HG02798 (cell line): ENCODE measurements at regions not wholly inside any gene's neighbourhood (a gene's known extent, or its start where the extent isn't known, plus 50 kb on each side); places are given as distances from the start of the nearest gene placed in this dataset.
"Not testable (repeated sequence)": the region's sequence is repeated elsewhere in the genome, so short reads cannot be mapped to it uniquely, and the experiment has no call there.

Experiments
- ATAC-seq: cut with Tn5 transposase; IDR thresholded peaks from one replicate; pipeline ENCODE4 v1.9.1; 2021; ENCODE audit warnings: mild to moderate bottlenecking; ENCODE audit not compliant: unreplicated experiment, poor library complexity

DNA sequence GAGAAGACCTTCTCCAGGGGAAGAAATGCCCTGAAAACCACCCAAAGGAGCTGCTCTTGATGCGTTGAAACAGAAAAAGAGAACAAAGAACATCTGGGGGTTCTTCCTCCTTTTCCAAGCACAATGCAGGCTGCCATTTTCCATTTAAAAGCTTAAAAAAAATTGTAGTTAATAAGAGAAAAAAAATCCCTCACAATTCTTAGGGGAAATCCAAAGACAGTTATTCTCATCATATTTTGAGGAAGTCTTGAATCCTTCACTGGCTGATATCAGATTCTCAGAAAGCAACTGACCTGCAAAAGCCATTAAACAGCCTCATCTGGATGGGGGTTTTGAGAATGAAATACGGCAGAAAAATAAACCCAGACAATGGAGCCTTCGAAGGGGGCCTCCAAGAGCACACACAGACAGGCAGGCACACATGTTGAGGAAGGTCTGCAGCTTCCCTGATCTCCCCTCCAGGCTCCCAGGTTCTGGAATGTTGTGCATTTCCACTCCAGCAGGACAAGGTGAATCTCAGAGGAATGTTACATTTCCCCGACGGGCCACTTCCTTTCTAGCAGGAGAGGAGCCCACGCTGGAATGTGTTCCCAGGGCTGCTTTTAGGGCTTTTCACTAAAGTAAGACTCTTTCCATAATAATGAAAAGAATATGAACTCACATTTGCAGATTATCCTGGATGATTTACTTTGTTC is 159.4 kb upstream of the S1PR3 start:
- no peak for ATAC-seq

DNA sequence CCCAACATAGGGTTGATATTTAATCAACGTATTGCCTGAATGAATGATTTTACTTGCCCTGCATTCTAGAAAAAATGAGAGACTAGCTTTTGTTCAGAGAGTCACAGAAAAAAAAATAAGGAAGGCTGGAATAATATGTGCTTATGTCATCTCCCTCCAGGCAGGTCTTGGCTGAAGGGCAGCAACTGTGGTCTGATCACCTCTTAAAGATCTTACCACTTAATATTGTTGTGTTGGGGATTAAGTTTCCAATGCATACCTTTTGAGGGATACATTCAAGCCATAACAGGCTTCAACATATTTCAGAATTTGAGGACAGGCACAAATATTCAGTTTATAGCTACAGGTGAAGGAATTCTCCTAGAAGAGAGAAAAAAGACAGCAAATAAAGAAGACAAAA is 157.3 kb upstream of the S1PR3 start:
- ATAC-seq = no peak

DNA sequence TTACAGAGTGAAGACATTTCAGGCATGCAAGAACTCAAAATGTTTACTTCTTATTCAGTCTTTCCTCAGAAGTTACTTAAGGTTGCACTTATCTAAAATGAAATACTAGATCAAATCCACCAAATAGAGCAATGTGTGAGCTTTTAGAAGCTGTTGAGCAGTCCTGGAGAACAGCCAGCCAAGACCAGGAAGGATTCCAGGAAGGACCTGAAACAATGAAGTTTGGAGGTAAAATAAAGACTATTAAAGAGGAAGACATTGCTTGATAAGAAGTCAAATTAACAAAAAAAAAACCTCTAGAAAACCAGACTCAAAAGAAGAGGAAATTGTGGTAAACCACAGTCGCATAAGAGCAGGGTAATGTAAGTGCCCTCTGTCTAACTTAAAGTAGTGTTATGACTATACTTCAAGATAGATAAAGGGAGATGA is 156.2 kb upstream of the S1PR3 start:
- no peak for ATAC-seq

DNA sequence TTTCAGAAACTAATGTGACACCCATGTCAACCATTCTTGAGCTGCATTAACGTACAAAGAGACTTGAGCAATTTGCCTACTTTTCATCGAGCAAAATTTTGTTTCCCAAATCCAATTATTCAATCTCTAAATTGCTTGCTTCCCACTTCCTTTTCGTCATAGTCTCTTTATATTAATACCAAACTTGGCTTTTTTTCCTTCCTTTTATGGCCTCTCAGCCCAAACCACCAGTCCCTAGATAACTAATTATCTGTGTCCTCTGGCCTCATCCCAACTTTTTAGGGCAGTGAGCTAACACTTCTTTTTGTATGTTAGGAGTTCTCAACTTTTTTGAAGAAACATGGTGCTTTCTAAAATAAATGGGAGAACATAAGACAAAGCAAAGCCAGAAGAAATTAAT is 155.5 kb upstream of the S1PR3 start:
- ATAC-seq = no peak

DNA sequence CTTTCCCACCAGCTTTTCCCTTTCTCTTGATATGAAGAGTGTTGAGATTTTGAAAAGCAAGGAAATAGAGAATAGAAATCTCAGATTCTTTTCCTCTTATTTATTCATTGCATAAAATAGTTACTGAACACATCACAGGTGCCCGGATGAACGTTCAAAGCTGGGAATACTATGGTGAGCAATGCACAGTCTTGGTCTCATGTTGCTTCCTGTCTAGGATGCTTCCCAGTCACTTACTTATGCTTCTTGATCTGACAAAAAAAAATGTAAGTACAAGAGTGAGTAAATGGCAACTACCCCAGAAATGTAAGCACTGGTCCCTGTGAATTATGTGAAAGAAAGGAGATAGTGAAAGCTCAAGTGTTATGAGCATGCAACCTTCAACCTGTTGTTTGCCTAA is 153.5 kb upstream of the S1PR3 start:
- ATAC-seq = no peak

DNA sequence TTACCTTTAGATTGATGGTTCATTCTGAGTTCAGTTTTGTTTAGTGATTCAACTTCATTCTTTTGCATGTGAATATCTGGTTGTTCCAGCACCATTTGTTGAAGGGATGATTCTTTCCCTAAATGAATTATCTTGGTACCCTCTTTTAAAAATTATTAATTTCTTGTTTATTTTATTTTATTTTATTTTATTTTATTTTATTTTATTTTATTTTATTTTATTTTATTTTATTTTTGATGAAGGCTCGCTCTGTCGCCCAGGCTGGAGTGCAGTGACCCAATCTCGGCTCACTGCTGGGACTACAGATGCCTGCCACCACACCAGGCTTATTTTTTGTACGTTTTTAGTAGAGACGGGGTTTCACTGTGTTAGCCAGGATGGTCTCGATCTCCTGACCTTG is 141.4 kb upstream of the S1PR3 start:
- not testable (repeated sequence) for ATAC-seq

DNA sequence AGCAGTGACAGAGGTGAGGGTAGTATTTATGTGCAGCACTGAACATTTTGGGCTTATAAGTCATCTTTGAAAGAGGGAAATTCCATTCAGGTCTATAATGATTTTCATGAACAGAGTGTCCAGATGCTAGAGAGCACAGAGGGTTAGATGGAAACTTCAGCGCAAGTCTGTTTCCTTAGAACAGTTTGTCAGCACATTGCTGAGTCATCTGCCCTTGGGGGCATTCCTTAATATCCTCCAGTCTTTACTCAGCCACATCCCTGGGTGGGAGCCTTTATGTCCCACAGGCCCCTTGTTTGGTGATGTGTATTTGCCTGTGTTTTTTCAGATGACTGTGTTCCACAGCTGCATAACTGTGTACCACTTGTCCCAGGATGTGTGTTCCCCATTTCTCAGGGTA is 138.5 kb upstream of the S1PR3 start:
- no peak for ATAC-seq

DNA sequence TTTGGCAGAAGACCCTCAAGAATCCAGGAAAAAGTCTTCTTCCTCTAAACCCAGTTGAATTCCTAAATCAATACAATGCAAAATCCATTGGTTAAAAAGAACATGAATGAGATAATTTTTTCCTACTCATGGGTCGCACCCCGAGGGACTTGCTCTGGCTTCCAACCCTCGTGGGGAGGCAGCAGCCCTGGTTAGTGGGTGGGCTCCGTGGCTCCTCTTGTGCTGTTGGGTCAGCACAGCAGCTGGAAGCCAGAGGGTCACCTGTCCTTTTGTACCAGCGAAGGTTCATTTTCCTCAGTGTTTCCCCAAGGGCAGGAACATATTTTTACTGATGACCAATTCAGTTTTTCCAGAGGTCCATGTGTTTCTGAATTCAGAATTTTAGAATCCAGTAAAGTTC is 120.6 kb upstream of the S1PR3 start:
- no peak for ATAC-seq

DNA sequence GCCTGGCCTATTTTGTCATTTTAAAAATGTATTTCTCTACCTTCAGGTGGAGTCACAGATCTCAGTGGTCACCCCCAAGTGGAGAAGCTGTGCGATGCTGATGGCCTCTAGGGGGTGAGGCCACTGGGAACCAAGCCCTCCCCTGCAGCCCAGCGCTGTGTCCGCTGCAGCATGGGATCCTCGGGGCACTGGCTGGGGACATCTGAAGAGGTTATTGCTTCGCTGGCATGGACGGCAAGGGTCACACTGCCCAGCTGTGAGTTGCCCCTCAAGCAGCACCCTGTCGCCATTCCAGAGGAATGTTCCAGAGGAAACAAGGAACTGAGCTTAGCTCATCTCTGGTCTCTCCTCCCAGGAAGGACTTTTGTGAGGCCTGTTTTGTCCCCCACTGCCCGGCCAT is 119.6 kb upstream of the S1PR3 start:
- ATAC-seq = no peak

DNA sequence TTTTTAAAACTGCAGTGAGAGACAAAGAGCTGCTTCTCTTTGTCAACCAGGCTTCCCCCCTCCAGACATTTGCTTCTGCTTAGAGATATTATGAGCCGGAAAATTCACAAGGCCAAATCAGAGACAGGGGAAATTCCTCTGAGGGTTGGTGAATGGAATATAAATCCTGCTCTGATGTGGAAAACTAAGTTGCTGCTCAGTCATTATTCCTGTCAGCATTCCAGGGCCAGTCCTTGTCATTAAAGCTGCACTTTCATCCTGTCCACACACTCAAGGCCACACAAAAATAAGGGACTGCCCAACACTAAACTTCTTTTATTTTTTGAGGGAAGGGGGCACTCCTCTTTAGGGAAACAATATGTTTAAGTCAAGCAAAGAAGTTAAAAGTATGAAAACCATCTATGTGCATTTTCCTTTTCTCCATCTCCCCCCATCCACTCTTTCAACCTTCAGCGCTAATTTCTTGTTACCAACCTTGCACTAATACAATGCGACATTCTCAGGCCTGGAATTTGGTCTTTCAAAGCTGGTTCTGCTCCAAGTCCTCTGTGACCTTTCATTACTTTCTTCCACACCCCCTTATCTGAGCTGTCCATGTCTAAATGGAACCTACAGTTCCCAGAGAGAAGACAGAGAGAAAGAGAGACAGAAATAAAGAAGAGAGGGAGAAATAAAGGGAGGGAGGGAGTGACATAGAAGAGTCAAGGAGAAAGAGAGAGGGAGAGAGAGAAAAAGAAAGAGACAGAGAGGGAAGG is 118.9 kb upstream of the S1PR3 start:
- ATAC-seq = no peak

DNA sequence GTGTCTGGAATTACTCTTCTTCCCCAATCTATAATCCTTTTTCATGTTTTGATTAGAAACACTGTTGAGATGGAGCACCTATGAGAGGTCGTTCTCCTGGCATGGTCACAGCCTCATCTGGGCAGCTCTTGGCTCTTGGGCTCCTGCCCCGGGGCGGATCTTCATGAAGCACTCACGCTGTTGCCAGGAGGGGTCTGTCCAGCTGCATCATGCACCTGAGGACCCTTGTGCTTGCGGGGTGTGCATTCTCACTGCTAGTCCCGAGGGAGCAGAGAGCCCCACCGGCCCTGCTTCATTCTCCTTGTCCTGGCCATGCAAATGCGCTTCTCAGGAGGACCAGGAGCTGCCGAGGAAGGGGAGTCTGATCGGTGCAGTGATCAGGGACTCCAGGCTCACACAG is 117.6 kb upstream of the S1PR3 start:
- ATAC-seq = no peak

DNA sequence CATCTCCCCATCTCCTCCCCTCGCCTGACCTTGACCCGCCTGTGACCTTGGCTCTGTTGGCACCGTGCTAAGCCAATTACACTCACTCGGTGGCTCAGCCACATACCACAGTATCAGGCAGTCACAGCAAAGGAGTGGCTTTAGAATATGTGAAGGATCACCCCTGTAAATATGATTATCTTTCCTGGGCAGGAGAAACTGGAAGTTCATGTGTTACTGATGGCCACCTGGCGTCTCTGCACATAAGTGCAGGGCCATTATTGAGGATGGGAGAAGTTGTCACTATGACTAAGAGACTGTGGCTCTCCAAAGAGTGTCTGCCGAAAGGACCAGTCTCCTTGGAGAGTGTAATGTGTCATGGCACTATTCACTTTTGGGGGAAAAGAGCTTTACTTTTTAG is 116.9 kb upstream of the S1PR3 start:
- no peak for ATAC-seq

DNA sequence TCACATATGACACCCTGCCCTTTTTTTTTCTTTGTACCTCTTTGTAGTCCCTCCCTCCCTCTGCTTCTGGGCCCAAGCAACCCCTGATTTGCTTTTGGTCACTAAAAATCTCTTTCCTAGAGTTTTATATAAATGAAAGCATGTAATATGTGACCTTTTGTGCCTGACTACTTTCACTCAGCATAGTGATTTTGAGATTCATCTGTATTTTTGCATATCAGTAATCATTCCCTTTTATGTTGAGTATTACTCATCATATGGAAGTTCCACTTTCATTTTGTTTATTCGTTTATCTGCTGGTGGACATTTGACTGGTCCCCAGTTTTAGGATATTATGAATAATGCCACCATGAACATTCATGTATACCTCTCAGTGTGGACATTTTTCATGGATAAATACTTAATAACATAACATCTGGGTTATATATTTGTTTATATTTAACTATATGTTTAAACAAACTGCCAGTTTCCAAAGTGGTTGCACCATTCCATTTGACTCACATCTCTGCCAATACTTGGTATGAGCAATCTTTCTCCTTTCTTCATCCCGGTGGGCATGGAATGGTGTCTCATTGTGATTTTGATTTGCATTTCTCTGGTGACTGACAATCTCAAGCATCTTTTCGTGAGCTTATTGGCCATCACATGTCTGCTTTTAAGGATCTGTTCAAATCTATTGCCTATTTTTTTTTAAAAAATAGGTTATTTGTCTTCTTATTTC is 115.7 kb upstream of the S1PR3 start:
- ATAC-seq = no peak

DNA sequence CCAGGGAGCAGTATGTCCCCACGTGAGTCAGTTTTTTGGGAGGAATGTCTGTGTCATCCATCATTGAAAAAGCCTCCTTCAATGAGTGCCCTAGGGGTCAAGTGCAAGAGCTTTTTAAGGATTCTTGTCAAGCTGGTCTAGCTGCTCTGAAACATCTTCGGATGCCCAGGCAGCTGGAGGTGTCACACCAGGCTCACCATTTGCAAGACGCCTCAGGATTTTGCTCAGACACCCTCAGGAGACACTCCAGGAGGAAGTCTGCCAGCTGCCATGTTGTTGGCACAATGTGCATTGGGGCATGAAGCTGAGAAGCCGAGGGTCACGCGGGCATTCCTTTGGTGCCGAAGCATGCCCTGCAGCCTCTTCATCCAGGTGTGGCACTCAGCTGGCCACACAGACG is 111.1 kb upstream of the S1PR3 start:
- ATAC-seq = no peak

DNA sequence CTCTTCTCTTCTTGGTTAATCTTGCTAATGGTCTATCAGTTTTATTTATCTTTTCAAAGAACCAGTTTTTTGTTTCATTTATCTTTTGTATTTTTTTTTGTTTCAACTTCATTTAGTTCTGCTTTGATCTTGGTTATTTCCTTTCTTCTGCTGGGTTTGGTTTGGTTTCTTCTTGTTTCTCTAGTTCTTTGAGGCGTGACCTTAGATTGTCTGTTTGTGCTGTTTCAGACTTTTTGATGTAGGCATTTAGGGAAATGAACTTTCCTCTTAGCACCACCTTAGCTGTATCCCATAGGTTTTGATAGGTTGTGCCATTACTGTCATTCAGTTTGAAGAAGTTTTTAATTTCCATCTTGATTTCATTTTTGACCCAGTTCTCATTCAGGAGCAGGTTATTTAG is 107.0 kb upstream of the S1PR3 start:
- ATAC-seq = not testable (repeated sequence)

DNA sequence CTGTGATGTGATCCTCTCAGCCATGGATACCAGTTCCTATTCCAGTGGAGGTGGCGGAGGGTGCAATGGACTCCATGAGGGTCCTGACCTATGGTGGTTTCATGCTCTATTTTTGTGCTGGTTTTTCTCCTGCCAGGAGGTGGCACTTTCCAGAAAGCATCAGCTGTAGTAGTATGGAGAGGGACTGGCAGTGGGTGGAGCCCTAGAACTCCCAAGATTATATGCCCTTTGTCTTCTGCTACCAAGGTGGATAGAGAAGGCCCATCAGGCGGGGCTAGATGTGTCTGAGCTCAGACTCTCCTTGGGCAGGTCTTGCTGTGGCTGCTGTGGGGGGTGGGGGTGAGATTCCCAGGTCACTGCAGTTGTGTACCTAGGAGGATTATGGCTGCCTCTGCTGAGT is 104.5 kb upstream of the S1PR3 start:
- ATAC-seq = not testable (repeated sequence)

DNA sequence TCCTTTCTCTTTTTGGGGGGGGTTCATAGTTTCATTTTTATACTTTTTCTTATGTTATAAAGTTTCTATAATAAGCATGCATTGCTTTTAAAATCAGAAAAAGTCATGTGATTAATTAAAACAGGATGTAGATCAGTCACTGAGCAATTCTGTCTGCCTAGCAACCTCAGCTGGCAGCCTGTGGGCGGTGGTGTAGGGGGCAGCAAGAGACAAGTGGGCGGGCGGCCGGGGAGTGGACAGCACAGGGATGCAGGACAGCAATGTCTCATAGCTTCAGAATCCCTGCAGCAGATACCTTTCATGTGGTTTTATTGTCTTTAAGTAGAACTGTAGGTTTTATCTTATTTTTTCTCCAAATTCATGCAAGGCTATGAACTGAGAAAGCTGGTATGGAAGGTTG is 101.9 kb upstream of the S1PR3 start:
- no peak for ATAC-seq

DNA sequence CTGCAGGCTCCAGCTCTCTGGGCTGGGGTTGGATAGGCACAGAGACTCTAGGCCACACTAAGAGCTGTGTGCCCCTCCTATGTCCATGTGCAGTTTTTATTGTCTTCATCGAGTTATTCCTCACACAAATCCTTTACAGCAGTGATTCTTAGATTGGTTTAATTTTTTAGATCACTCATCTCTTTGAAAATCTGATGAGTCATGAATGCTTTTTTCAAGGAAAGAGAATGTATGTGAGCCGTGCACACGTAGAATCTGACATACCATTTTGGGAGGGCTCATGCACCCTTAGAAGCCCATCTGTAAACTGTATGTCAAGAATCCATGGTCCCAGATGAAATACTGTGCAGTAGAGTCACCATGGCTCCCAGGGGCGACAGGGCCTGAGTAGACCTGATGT is 100.7 kb upstream of the S1PR3 start:
- no peak for ATAC-seq

DNA sequence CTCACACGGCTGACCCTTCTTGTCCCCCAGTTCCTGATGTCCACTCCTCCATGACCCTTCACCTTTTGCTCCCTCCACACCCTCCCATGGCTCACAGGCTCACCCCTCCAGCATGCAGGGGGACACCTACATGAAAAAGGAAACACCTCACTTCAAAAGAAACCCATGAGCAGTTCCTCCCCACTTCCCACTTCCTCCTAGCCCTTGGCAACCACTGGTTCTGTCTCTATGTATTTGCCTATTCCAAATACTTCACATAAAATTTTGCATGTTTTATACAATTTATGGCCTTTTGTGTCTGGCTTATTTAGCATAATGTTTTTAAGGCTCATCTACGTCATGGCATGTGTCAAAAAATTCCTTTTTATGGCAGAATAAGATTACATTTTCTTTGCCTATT is 100.2 kb upstream of the S1PR3 start:
- ATAC-seq = no peak

DNA sequence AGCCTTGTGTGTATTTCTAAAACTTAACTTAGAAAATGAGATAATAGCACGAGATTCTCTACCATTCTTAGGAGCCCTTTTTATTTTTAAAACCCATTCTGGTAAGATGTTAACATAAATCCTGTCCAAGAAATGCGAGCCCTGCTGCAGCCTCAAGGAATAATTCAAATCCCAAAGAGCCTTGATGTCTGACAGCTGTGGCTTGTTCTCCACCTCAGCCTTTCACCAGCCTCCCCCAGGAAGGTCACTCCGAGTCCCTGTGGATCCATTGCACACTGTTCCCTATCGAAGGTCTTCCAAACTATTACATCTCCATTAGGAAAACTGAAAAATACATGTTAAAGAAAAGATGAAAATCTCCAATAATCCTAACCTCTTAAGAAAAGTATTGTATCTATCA is 98.5 kb upstream of the S1PR3 start:
- no peak for ATAC-seq

DNA sequence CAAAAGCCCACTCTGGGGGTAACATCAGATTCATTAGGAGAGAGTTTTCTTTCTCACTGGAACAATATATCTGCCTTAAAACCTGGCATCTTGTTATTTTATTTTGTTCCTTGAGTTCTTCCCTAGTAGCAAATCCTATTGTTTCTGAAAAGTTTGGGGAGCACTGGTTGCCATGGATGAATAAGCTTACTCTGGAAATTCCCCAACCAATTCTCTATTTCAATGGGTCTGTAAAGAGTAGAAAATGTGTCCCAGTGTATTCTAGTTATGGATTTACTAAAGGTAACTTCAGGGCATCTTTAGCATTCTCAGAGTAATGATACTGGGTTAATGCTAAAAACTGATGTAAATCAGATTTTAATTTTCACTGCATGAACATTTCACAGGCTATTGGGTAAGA is 94.2 kb upstream of the S1PR3 start:
- ATAC-seq = no peak
